Left lung (tissue), 4 donors: ENCODE measurements at regions not wholly inside any gene's neighbourhood (a gene's known extent, or its start where the extent isn't known, plus 50 kb on each side); places are given as distances from the start of the nearest gene placed in this dataset.
A peak's percentile ranks its signal among the peaks of the same experiment; 100 is the strongest.
"Not testable (repeated sequence)": the region's sequence is repeated elsewhere in the genome, so short reads cannot be mapped to it uniquely, and the experiment has no call there.

ENCODE experiments used
- ATAC-seq: fragments of 200-7000 bp; cut with Tn5 transposase; one replicate; pipeline ENCODE4 v1.9.1; 2020; ENCODE audit warnings: moderate library complexity
- DNase-seq, 4 donors: peaks; one replicate each; pipeline ENCODE4 v3.0.0-alpha.2; 2013 to 2020
- H3K27ac ChIP-seq, 2 donors: fragments of 200-600 bp; sonication (generic) in 1 of 2; one replicate each; pipeline versions ENCODE4 v1.5.0 to v1.8.0; 2020 to 2021
- H3K27me3 ChIP-seq, 2 donors: fragments of 200-600 bp; sonication (generic) in 1 of 2; one replicate each; pipeline versions ENCODE4 v1.5.0 to v1.8.0; 2020 to 2021
- H3K36me3 ChIP-seq, 2 donors: fragments of 200-600 bp; sonication (generic) in 1 of 2; one replicate each; pipeline versions ENCODE4 v1.5.0 to v1.8.0; 2020 to 2021
- H3K4me1 ChIP-seq, 2 donors: fragments of 200-600 bp; one replicate each; pipeline ENCODE4 v1.8.0; 2021
- H3K4me3 ChIP-seq, 2 donors: fragments of 200-600 bp; sonication (generic) in 1 of 2; one replicate each; pipeline versions ENCODE4 v1.5.0 to v1.8.0; 2020 to 2021; ENCODE audit warnings: mild to moderate bottlenecking in 1 of 2
- H3K9me3 ChIP-seq, 2 donors: fragments of 200-600 bp; sonication (generic) in 1 of 2; one replicate each; pipeline versions ENCODE4 v1.5.0 to v1.8.0; 2020 to 2021
- CTCF ChIP-seq, 2 donors: fragments of 200-600 bp; sonication (generic) in 1 of 2; IDR thresholded peaks; one replicate each; pipeline versions ENCODE4 v1.5.0 to v1.8.0; 2021; ENCODE audit warnings: antibody characterized with exemption in 2 of 2
- intact Hi-C, 2 donors: fragments of 100-400 bp; cut with DNase I; formaldehyde crosslinking; loops; one replicate each; pipeline versions ENCODE4 v1.11.2 to v1.14.2; 2022
- donor health status: DM: no; HTN: yes; CAD: no.
- donor health status: DM: no; HTN: no; CAD: no.

- no peak for TF ChIP-seq CTCF (IDR thresholded peaks at IDR 0.05)
- peaks cover 17 to 76% of the 10 kb centered on the region in 2 donors for H3K27me3 ChIP-seq
Measured at GRCh38 chr15:83372434-83372891, 74.7 kb upstream of the SH3GL3 start.

GRCh38 chr15:83378921-83379578 is 68.1 kb upstream of the SH3GL3 start:
- intact Hi-C loops, result no loop called here
- no peak for TF ChIP-seq CTCF (IDR thresholded peaks at IDR 0.05)
- DNase-seq (no peak), ATAC-seq (no peak)
- no peaks in the 10 kb centered on the region for H3K4me1 ChIP-seq
- H3K9me3 ChIP-seq, result no peaks in the 10 kb centered on the region
- H3K27me3 ChIP-seq, result peaks cover 21 to 85% of the 10 kb centered on the region in 2 donors
- H3K27ac ChIP-seq, result no peak overlapping the region
- H3K36me3 ChIP-seq, result no peaks in the 10 kb centered on the region
- no peak overlapping the region for H3K4me3 ChIP-seq

More at GRCh38 chr15:83372434-83372891, 74.7 kb upstream of the SH3GL3 start:
- intact Hi-C loops, result no loop called here
- Histone ChIP-seq H3K4me1 (no peaks in the 10 kb centered on the region), H3K36me3 (no peaks in the 10 kb centered on the region), H3K4me3 (no peak overlapping the region), H3K27ac (no peak overlapping the region), H3K9me3 (no peaks in the 10 kb centered on the region)
- no peak for DNase-seq
- no peak for ATAC-seq

GRCh38 chr15:83379579-83379959 is 67.6 kb upstream of the SH3GL3 start:
- Histone ChIP-seq H3K27ac (no peak overlapping the region), H3K4me1 (no peaks in the 10 kb centered on the region), H3K9me3 (no peaks in the 10 kb centered on the region), H3K36me3 (no peaks in the 10 kb centered on the region), H3K4me3 (no peak overlapping the region), H3K27me3 (peaks cover 21 to 80% of the 10 kb centered on the region in 2 donors)
- no peak for TF ChIP-seq CTCF (IDR thresholded peaks at IDR 0.05)
- DNase-seq, result no peak
- intact Hi-C loops, result no loop called here
- ATAC-seq, result no peak

- ATAC-seq (no peak), DNase-seq (no peak)
- no peak for TF ChIP-seq CTCF (IDR thresholded peaks at IDR 0.05)
- H3K36me3 ChIP-seq, result no peaks in the 10 kb centered on the region
- H3K4me1 ChIP-seq, result no peaks in the 10 kb centered on the region
- intact Hi-C loops, result no loop called here
- H3K4me3 ChIP-seq, result no peak overlapping the region
- no peak overlapping the region for H3K27ac ChIP-seq
- H3K27me3 ChIP-seq, result peaks cover 21 to 75% of the 10 kb centered on the region in 2 donors
- H3K9me3 ChIP-seq, result no peaks in the 10 kb centered on the region
Measured at GRCh38 chr15:83380059-83380458, 67.1 kb upstream of the SH3GL3 start.

GRCh38 chr15:83380682-83381081 is 66.5 kb upstream of the SH3GL3 start:
- Histone ChIP-seq H3K9me3 (no peaks in the 10 kb centered on the region), H3K27ac (no peak overlapping the region), H3K4me3 (no peak overlapping the region), H3K36me3 (no peaks in the 10 kb centered on the region), H3K4me1 (no peaks in the 10 kb centered on the region), H3K27me3 (peaks cover 21 to 69% of the 10 kb centered on the region in 2 donors)
- DNase-seq, result peak in 2 of 4 donors; percentile 19 to 40
- TF ChIP-seq CTCF (IDR thresholded peaks at IDR 0.05), result no peak
- intact Hi-C loops, result no loop called here
- peak; percentile 75 for ATAC-seq

- H3K36me3 ChIP-seq, DNase-seq, H3K27ac ChIP-seq, H3K4me1 ChIP-seq, ATAC-seq, intact Hi-C loops, H3K4me3 ChIP-seq, H3K9me3 ChIP-seq: not testable (repeated sequence)
- peaks cover 12 to 39% of the 10 kb centered on the region in 2 donors for H3K27me3 ChIP-seq
Measured at GRCh38 chr15:83383608-83384139, 63.5 kb upstream of the SH3GL3 start.
